Muscle layer of duodenum (tissue), 2 donors: ENCODE measurements at regions not wholly inside any gene's neighbourhood (a gene's known extent, or its start where the extent isn't known, plus 50 kb on each side); places are given as distances from the start of the nearest gene placed in this dataset.

Source experiments
- H3K27ac ChIP-seq: one replicate; pipeline ENCODE4 v1.7.0; 2013; ENCODE audit warnings: mild to moderate bottlenecking, low read length
- H3K27me3 ChIP-seq: one replicate; pipeline ENCODE4 v1.7.0; 2013; ENCODE audit warnings: low read depth, mild to moderate bottlenecking, control low read depth, low read length
- H3K36me3 ChIP-seq, 2 donors: one replicate each; pipeline ENCODE4 v1.7.0; 2013; ENCODE audit warnings: low read length in 2 of 2, control low read depth in 1 of 2, mild to moderate bottlenecking in 1 of 2; ENCODE audit not compliant: insufficient read depth in 2 of 2, control insufficient read depth in 1 of 2
- H3K4me1 ChIP-seq, 2 donors: one replicate each; pipeline ENCODE4 v1.7.0; 2013; ENCODE audit warnings: low read length in 2 of 2, mild to moderate bottlenecking in 2 of 2, control low read depth in 1 of 2, moderate library complexity in 1 of 2; ENCODE audit not compliant: insufficient read depth in 2 of 2, control insufficient read depth in 1 of 2
- H3K4me3 ChIP-seq, 2 donors: one replicate each; pipeline ENCODE4 v1.7.0; 2013; ENCODE audit warnings: low read length in 2 of 2, low read depth in 1 of 2, mild to moderate bottlenecking in 1 of 2
- H3K9me3 ChIP-seq, 2 donors: one replicate each; pipeline ENCODE4 v1.7.0; 2013; ENCODE audit warnings: low read length in 2 of 2, control low read depth in 1 of 2, mild to moderate bottlenecking in 1 of 2; ENCODE audit not compliant: control insufficient read depth in 1 of 2
- donor health status: healthy.

GRCh38 chr1:67594764-67595163, 90.2 kb upstream of the GADD45A start:
- Histone ChIP-seq H3K27ac (no peak overlapping the region), H3K36me3 (no peaks in the 10 kb centered on the region), H3K9me3 (no peaks in the 10 kb centered on the region), H3K4me1 (peaks cover 6 to 16% of the 10 kb centered on the region in 2 donors), H3K4me3 (no peak overlapping the region), H3K27me3 (no peaks in the 10 kb centered on the region)

GRCh38 chr1:67596674-67597073, 88.3 kb upstream of the GADD45A start:
- no peaks in the 10 kb centered on the region for H3K36me3 ChIP-seq
- no peaks in the 10 kb centered on the region for H3K9me3 ChIP-seq
- peaks cover 0 to 4% of the 10 kb centered on the region in 2 donors for H3K4me1 ChIP-seq

GRCh38 chr1:67597336-67597735, 87.7 kb upstream of the GADD45A start:
- Histone ChIP-seq H3K4me3 (no peak overlapping the region), H3K4me1 (peaks cover 0 to 4% of the 10 kb centered on the region in 2 donors), H3K27ac (no peak overlapping the region), H3K36me3 (no peaks in the 10 kb centered on the region), H3K9me3 (no peaks in the 10 kb centered on the region), H3K27me3 (no peaks in the 10 kb centered on the region)

More at GRCh38 chr1:67596674-67597073, 88.3 kb upstream of the GADD45A start:
- Histone ChIP-seq H3K27ac (no peak overlapping the region), H3K4me3 (no peak overlapping the region), H3K27me3 (no peaks in the 10 kb centered on the region)

GRCh38 chr1:67599085-67599484, 85.9 kb upstream of the GADD45A start:
- H3K27me3 ChIP-seq = no peaks in the 10 kb centered on the region
- H3K4me1 ChIP-seq = peaks cover 0 to 4% of the 10 kb centered on the region in 2 donors
- H3K27ac ChIP-seq = no peak overlapping the region
- no peaks in the 10 kb centered on the region for H3K36me3 ChIP-seq
- no peak overlapping the region for H3K4me3 ChIP-seq
- H3K9me3 ChIP-seq = no peaks in the 10 kb centered on the region

GRCh38 chr1:67601539-67601938, 83.5 kb upstream of the GADD45A start:
- Histone ChIP-seq H3K36me3 (no peaks in the 10 kb centered on the region), H3K27ac (no peak overlapping the region), H3K4me1 (peaks cover 0 to 10% of the 10 kb centered on the region in 2 donors), H3K4me3 (no peak overlapping the region), H3K9me3 (no peaks in the 10 kb centered on the region), H3K27me3 (no peaks in the 10 kb centered on the region)

- peaks cover 0 to 10% of the 10 kb centered on the region in 2 donors for H3K4me1 ChIP-seq
- H3K4me3 ChIP-seq = no peak overlapping the region
- no peaks in the 10 kb centered on the region for H3K27me3 ChIP-seq
- H3K27ac ChIP-seq = no peak overlapping the region
- H3K9me3 ChIP-seq = no peaks in the 10 kb centered on the region
- no peaks in the 10 kb centered on the region for H3K36me3 ChIP-seq
Measured at GRCh38 chr1:67601955-67602354, 83.0 kb upstream of the GADD45A start.

GRCh38 chr1:67604778-67605177, 80.2 kb upstream of the GADD45A start:
- no peak overlapping the region for H3K27ac ChIP-seq
- H3K36me3 ChIP-seq = no peaks in the 10 kb centered on the region
- H3K27me3 ChIP-seq = no peaks in the 10 kb centered on the region
- H3K4me1 ChIP-seq = peaks cover 0 to 5% of the 10 kb centered on the region in 2 donors
- no peaks in the 10 kb centered on the region for H3K9me3 ChIP-seq
- H3K4me3 ChIP-seq = no peak overlapping the region

GRCh38 chr1:67605209-67605780, 79.7 kb upstream of the GADD45A start:
- Histone ChIP-seq H3K9me3 (no peaks in the 10 kb centered on the region), H3K4me1 (peaks cover 0 to 5% of the 10 kb centered on the region in 2 donors), H3K36me3 (no peaks in the 10 kb centered on the region), H3K4me3 (no peak overlapping the region), H3K27ac (no peak overlapping the region), H3K27me3 (no peaks in the 10 kb centered on the region)

GRCh38 chr1:67607286-67607685, 77.7 kb upstream of the GADD45A start:
- H3K27me3 ChIP-seq = no peaks in the 10 kb centered on the region
- no peak overlapping the region for H3K27ac ChIP-seq
- peaks cover 0 to 5% of the 10 kb centered on the region in 2 donors for H3K4me1 ChIP-seq
- no peaks in the 10 kb centered on the region for H3K9me3 ChIP-seq
- no peak overlapping the region for H3K4me3 ChIP-seq
- H3K36me3 ChIP-seq = no peaks in the 10 kb centered on the region

GRCh38 chr1:67607699-67608098, 77.3 kb upstream of the GADD45A start:
- no peaks in the 10 kb centered on the region for H3K9me3 ChIP-seq
- H3K36me3 ChIP-seq = no peaks in the 10 kb centered on the region
- H3K27ac ChIP-seq = no peak overlapping the region
- H3K4me3 ChIP-seq = no peak overlapping the region
- no peaks in the 10 kb centered on the region for H3K27me3 ChIP-seq
- peaks cover 0 to 5% of the 10 kb centered on the region in 2 donors for H3K4me1 ChIP-seq

- Histone ChIP-seq H3K4me1 (peaks cover 0 to 5% of the 10 kb centered on the region in 2 donors), H3K27ac (no peak overlapping the region), H3K27me3 (no peaks in the 10 kb centered on the region), H3K4me3 (no peak overlapping the region), H3K9me3 (no peaks in the 10 kb centered on the region), H3K36me3 (no peaks in the 10 kb centered on the region)
Measured at GRCh38 chr1:67608661-67609576, 76.1 kb upstream of the GADD45A start.
